ENCODE measurements at regions not wholly inside any gene's neighbourhood (a gene's known extent, or its start where the extent isn't known, plus 50 kb on each side); places are given as distances from the start of the nearest gene placed in this dataset.
A peak's percentile ranks its signal among the peaks of the same experiment; 100 is the strongest.

DNA sequence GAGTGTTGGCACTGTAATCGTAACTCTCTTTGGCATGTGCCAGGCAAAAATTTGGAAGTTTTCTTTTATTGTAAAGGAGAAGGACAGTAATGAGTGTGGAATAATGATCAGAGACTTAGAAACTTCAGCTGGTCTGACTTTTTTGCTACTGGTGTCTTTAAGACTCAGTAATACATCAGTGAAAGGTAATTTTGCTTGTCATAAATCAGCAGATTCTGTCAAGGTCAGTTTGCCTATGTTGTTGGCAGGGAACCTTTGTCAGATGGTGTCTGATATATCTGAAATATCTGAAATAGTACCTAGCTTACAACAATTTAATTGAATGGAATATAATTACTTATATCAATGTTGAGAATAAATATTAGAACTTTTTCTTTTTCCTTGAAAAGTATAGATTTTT is 516.9 kb downstream of the LRFN5 start:
- DNase-seq (ENCODE audit: low spot score) = no peak

DNA sequence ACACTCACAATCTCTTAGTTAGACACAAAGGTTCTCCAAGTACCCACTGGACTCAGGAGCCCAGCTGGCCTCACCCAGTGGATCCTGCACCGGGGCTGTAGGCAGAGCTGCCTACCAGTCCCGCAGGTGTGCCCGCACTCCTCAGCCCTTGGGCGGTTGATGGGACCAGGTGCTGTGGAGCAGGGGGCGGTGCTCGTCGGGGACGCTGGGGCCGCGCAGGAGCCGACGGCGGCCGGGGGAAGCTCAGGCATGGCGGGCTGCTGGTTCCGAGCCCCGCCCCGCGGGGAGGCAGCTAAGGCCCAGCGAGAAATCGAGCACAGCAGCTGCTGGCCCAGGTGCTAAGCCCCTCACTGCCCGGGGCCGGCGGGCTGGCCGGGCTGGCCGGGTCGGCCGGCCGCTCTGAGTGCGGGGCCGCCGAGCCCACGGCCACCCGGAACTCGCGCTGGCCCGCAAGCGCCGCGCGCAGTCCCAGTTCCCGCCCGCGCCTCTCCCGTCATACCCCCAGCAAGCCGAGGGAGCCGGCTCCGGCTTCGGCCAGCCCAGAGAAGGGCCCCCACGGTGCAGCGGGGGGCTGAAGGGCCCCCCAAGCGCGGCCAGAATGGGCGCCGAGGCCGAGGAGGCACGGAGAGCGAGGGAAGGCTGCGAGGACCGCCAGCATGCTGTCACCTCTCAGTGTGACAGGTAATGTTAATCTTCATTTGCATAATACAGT is 506.8 kb downstream of the LRFN5 start:
- no peak for DNase-seq (ENCODE audit: low spot score)

GRCh38 chr14:42112108-42112507 is 505.4 kb downstream of the LRFN5 start:
- no peak for DNase-seq (ENCODE audit: low spot score)

GRCh38 chr14:42111355-42111754 is 504.7 kb downstream of the LRFN5 start:
- no peak for DNase-seq (ENCODE audit: low spot score)

- DNase-seq (ENCODE audit: low spot score) = peak; percentile 9
Measured at GRCh38 chr14:42110167-42110566, 503.5 kb downstream of the LRFN5 start.

DNA sequence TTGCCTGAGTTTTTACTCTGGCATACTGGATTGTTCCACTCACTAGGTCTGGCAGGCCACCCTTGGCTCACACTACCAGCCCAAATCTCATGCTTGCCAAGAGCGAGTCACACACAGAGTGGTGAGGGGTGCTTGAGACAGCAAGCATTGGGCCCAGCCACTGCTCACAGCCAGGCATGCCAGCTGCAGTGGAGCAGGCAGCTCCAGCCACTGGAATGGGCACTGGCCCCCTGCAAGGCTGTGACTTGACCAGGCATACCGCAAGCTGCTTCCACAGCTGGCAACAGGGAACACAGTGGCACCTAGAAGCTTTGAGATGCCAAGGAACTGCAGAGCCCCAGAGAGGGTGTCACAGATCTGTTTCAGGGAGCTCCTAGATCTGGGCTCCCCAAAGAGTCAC is 488.5 kb downstream of the LRFN5 start:
- DNase-seq (ENCODE audit: low spot score) = no peak

DNA sequence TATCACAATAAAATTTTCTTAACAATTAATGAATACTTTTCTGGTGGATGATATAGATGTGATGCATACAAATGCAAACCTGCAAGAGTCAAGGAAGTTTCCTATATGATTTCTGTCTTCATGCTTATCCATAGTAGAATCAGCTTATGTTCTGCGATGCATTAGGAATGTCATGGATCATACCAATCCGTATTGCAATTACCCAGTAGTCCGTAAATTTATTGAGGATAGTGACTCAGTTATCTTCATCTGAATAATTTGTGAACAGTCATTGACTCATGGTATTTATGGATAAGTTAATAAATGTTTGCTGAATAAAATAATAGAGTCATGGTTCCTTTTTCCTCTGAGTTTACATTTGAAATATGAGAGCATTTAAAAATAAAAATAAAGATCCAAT is 483.4 kb downstream of the LRFN5 start:
- DNase-seq (ENCODE audit: low spot score) = no peak

DNA sequence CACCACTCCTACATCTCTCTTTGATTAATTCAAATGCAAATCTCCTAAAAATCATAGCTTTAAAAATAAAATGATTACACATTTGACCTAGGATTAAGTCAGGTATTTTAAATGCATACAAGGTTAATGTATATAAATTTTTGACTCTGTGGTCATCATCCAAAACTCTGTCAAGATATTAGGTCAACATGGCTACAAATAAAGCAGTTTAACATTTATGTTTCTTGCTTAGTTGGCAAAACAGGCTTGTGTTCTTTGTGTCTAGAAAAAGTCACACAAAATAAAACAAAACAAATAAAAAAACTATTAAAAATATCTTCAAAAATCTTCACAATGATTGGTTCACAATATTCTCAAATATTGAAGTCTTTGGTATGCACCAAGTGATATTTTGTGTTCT is 473.2 kb downstream of the LRFN5 start:
- DNase-seq (ENCODE audit: low spot score) = no peak

DNA sequence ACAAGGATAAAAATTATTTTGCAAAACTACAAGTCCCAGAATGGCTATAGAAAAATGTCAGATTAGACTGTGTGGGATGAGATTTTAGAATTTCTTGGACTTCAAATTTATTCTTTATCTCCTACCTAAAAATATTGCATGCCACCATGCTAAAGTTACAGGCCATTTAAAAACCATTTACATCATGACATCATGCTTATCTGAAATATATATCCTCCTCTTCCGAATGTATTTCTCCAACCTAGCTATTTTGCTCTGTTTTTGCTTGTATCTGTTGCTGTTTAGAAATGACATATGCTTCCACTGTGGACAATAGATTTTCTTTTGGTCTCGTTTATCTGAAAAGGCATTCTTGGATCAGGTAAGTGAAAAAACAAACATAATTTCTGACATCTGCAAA is 471.7 kb downstream of the LRFN5 start:
- DNase-seq (ENCODE audit: low spot score) = no peak

DNA sequence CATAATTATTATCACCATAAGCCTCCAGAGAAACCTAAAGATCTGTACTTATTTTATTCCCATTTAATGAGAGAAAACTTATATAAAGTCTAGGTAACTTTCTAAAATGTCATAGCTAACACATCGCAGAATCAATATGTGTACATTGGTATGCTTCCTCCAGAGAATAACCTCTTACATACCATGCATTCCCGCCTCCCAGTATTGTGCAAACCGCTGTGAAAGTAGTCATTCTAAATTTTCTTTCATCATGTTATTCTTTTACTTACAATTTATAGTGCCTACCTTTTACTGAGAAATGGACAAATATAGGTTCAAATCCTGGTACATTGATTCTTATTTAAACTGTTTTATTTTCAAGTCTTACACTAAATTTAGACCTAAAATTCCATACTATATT is 463.4 kb downstream of the LRFN5 start:
- DNase-seq (ENCODE audit: low spot score) = no peak

GRCh38 chr14:42057111-42057510 is 450.4 kb downstream of the LRFN5 start:
- DNase-seq (ENCODE audit: low spot score) = no peak

DNA sequence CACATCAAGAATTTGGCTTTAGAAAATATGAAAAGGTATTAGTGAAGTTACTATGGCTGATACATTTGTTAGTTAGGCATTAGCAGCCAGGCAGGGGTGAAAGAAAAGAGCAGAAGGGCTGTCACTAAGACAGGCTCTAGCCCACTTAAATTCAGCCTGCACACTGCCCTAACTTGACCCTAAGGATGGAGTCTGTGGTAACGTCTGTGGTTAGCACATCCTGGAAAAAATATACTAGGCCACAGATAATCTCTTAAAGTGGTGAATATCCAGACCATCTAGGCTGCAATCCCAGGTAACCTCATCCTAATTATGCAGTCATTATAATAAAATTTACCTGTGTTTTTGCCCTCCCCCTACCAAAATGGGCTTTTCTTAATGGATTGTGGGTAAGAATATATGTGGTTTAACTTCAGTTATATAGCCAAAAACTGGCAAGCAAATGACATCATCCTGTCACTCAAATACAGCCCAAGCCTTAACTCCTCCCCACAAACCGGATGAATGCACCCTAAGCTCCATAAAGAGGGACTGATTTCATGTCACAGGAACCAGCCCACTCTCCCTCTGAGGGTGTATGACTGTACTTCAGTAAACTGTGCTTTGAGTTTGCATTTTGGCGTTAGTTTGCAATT is 440.9 kb downstream of the LRFN5 start:
- DNase-seq (ENCODE audit: low spot score) = no peak

DNA sequence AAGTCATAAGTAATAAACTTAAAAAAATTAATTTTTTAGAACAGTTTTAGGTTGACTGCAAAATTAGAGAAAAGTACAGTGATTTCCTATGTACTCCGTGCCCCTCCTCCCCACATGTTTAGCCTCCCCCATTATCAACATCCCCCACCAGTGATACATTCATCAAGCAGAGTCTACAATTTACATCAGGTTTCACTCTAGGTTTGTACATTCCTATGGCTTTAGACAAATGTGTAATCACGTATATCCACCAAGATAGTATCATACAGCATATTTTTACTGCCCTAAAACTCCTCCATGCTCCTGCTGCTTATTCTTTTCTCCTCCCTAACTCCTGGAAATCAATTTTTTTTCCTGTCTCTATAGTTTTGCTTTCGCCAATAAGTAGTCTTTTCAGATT is 438.7 kb downstream of the LRFN5 start:
- no peak for DNase-seq (ENCODE audit: low spot score)

DNA sequence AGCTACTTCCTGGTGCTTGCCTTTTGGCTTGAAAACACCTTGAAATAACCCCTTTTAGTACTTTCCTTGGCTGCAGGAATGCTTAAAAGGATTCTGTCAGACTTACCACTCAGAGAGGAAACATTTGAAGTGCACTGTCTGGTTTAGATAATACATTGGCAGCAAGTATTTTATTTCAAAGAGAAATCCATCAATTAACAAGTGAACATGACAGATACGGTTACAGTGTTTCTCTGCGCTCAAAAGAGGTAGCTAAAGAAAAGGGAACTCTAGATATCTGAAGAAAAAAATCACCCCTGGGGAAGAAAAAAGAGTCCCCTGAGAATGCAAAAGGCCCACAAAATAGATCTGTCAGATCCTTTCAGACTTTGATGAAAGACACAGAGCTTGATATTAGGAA is 421.9 kb downstream of the LRFN5 start:
- DNase-seq (ENCODE audit: low spot score) = no peak

DNA sequence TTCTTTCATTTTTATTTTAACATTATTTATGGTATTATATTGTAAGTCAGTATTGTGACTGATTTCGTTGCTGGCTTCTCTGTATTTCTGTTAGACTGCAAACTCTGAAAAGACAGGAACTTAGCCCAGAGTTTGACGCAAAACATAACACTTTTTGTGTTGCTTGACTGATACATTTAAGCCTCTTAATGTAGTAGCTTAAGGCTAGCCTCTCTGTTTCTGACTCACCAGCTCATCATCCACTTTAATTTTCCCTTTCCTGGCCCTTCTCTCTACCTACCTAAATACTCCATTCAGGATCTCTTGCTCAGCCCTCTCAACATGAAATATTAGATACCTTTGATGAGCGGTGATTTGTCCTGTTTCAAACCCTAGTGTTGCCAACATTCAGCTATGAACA is 420.6 kb downstream of the LRFN5 start:
- peak; percentile 1 for DNase-seq (ENCODE audit: low spot score)

DNA sequence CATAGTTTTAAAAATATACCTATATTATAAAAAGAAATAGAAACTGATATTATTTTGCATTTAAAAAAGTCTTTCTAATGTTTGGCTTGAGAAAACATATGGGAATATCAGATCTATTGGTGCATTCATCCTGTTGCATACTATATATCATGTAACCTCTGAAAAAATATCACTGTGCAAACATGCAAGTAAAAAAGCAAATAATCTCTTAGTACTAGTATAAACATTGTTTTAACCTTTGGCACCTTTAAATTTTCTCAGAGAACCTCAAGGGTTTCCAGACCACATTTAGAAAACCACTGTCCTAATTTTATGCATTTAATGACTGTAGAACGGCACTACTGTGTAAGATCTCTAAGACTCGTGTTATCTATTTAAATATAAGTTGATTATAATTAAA is 416.8 kb downstream of the LRFN5 start:
- DNase-seq (ENCODE audit: low spot score) = no peak

- DNase-seq (ENCODE audit: low spot score) = no peak
Measured at GRCh38 chr14:42014301-42014700, 407.6 kb downstream of the LRFN5 start.

DNA sequence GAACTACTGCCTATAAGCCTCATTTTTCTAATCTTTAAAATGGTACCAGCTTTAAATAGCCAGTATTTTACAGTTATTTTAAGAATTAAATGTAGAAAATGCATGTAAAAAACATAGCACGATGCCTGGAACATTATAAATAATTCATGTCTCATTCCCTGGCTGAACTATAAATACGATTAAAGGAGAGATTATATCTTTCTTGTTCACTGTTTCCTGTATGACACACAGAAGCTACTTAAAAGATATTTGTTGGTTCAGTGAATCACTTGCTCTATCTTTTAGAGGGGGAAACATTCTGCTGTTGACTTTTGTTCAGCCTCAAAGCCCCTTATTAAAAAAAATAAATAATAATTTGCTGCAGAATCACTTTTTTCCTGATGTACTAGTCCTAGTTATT is 406.9 kb downstream of the LRFN5 start:
- peak; percentile 25 for DNase-seq (ENCODE audit: low spot score)

DNA sequence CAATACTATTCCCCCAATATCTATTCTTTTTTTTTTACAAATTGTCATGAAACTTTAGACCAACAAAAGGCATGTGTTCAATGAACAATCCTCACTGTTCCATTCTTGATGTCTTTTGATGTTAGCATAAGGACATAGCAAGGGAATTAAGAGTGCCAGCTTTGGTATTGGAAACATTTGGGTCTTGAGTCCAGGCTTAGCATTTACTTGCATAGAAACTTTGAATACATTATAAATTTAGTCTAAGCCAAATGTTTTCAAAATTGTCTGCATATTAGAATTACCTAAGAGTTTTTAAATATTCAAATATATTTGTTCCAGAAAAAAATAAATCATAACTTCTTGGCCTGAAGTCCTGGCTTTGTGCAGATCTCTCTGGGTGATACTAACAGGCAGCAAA is 406.5 kb downstream of the LRFN5 start:
- DNase-seq (ENCODE audit: low spot score) = no peak

- DNase-seq (ENCODE audit: low spot score) = no peak
Measured at GRCh38 chr14:42011221-42011620, 404.5 kb downstream of the LRFN5 start.

GRCh38 chr14:42004321-42004720 is 397.6 kb downstream of the LRFN5 start:
- DNase-seq (ENCODE audit: low spot score) = no peak

GRCh38 chr14:42002141-42002540 is 395.5 kb downstream of the LRFN5 start:
- no peak for DNase-seq (ENCODE audit: low spot score)

- DNase-seq (ENCODE audit: low spot score) = no peak
Measured at GRCh38 chr14:42001431-42001830, 394.8 kb downstream of the LRFN5 start.

DNA sequence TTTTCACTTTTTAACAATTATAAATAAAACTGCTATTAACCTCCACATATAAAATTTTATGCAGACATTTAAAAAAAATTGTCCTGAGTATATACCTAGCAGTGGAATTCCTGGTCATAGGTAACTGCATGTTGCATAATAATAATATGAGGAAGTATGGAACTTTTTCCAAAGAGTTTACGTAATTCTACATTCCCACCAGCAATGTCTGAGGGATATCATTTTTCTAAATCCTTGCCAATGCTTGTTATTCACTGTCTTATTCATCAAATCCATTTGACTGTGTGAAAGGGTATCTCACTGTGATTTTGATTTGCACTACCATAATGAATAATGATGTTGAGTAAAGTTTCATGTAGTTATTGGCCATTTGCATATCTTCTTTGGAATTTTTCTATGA is 393.8 kb downstream of the LRFN5 start:
- DNase-seq (ENCODE audit: low spot score) = no peak
